ENCODE measurements at regions not wholly inside any gene's neighbourhood (a gene's known extent, or its start where the extent isn't known, plus 50 kb on each side); places are given as distances from the start of the nearest gene placed in this dataset.

DNA sequence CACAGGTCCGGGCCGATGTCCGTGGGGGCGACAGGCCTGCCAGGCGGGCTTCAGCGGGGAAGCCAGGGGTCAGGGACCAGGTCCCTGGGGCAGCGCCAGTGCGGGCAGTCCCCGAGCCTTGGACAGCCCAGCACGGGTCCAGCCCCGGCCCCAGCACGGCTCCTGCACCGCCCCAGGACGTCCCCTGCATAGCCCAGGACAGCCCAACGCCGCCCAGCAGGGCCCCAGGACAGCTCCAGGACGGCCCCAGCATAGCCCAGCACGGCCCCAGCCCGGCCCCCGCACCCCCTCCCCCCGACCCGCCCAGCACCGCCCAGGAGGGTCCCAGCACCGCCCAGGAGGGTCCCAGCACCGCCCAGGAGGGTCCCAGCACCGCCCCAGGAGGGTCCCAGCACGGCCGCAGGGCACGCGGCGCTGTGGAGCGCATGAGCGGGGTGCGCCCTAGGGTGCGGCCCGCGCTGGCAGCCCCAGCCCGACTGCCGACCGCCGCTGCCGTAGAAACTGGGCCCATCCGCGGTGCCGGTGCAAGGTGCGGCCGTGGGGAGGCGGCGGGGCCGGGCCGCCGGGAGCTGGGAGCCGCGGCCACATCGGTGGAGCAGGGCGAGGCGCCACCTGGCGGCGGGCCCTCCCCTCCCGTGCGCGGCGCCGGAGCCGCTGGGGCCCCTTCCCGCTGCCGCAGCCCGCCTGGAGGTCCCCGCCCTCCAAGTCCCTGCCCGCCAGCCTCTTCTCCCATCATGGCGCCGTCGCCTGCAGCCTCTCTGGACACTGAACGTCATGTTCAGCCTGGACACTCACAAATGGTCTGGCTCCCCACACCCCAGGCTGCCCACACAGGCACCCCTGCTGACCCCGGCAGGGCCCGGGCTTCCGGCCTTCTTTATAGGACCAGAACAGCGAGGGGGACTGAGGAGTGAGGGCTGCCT lies 106.8 kb upstream of the NKX1-1 start:
- peak; percentile 21 to 38 for DNase-seq (ENCODE audit: low read depth in 1 of 2, low spot score in 1 of 2)

DNA sequence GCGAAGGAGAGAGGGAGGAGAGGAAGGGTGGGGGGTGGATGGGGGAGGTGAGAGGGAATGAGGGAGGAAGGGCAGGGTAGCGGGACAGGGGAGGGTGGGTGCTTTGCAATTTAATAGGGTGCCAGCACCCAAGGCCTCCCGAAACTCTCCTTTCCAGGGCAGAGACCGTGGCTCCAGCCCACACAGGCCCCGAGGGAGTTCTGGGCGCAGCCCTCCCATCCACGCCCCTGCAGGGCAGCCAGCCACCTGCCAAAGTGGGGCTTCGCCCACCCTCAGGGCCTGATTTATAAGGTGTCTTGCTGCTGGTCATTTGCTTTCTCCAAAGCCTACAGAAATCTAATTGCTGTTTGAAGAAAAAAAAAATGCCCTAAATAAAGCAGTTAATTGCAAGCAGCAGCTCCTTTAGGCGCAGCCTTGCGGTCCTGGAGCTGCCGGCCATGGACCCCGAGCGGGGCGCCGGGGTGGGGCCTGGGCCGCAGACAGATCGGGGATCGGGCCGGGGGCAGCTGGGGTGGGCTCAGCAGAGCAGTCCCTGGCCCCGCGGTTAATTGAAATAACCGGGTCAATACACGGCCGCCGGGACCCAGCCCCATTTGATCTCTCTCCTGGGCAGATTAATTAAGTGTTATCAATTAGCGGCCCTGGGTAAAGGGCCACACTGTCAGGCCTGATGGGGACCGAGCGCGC lies 106.0 kb upstream of the NKX1-1 start:
- no peak for DNase-seq (ENCODE audit: low read depth in 1 of 2, low spot score in 1 of 2)

DNA sequence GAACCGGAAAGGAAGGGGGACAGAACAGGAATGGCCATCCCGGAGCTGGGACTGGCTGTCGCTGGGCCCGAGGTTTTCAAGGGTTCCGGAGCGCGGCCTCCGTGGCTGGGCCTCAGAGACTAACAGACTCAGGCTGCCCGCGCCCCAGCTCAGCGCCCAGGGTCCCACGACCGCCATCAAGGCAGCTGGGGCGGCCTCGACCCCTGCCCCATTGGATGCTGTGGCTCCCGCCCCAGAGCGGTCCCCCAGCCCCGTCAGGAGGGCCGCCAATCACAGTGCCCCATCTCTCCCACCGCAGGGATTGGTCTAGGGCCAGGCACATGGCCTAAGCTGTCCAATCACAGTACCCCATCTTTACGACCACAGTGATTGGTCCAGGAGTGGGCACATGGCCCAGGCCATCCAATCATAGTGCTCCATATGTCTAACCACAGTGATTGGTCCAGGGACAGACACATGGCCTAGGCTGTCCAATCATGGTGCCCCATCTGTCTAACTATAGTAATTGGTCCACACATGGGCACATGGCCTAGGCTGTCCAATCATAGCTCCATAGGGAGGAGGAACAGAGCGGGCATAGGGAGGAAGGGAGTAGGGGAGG lies 105.3 kb upstream of the NKX1-1 start:
- DNase-seq (ENCODE audit: low read depth in 1 of 2, low spot score in 1 of 2), result peak in 1 of 2 donors; percentile 9

DNA sequence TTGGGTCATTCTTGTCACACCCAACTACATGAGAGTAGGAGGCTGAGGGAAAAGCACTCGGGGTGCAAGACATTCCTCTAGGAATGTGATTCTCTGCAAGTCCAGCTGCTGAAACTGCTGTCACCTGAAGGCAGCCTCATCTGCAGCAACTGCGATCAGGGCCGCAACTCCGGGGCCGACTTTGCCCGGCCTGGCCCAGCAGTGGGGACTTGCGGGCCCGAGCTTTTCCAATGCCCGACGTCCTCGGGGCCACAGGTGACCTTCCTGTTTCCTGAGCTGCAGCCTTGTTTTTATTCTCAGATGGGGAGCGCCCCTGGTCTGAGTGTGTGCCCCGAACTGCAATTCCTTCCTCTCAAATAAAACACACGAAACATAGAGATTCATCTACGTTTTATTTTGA lies 104.7 kb upstream of the NKX1-1 start:
- DNase-seq (ENCODE audit: low read depth in 1 of 2, low spot score in 1 of 2), result no peak

DNA sequence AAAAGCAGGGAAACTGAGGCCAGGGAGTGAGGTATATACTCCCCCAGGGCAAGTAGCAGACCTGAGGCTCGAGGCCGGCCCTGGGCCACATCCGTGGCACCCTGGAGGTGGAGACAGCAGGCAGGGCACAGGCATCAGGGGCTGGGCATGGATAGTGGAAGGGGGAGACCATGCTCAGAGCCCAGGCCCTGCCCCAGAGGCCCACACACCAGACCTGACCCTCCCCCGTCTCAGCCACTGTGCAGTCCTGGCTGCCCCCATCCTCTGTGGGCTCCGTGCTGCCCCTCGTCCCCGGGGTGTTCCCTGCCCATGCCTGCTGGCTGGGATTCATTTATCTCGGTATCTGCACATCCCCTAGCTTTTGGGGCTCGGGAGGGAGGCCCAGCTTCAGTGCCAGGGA lies 103.1 kb upstream of the NKX1-1 start:
- no peak for DNase-seq (ENCODE audit: low read depth in 1 of 2, low spot score in 1 of 2)

DNA sequence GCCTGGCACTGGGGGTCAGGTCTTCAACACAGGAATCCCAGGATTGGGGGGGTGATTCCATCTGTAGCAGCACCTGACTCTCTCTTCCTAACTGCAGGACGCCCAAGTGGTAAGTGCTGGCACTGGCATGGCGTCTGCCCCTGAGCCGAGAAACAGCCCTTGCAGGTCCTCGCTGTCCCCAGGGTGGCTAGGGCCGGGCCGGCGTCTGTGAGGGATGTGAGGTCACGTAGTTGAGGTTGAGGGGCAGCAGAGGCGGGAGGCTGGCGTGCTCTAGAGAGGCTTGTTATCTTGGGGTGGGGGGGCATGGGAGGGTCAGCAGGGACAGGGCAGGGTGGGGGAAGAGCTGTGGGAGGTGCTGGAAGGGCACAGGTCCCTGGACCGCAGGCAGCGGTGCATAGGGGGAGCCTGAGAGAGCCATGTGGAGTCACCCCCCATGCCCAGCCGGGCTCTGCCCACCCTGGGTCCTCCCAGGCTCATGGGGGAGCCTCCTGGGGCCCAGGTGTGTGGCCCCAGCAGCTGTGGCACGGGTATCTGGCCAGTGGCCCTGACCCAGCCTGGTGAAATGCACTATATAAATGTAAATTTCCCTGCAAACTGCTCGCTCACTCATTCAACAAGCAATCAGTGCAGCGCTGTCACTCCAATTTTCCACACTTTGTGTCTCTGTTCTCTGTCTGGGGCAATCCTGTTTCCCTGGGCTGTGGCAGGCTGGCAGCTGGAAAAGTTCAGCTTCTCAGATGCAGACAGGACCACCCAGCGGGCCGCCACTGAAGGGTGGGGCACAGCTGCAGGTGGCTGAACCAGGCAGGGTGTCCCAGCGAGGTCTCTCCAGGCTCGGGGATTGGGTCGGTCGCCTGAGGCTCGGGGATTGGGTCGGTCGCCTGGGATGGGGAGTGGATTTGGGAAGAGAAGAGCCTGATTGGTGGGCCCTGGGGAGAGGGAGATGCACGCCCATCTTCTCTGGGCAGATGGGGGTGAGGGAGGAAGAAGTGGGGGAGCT lies 102.2 kb upstream of the NKX1-1 start:
- DNase-seq (ENCODE audit: low read depth in 1 of 2, low spot score in 1 of 2), result no peak

DNA sequence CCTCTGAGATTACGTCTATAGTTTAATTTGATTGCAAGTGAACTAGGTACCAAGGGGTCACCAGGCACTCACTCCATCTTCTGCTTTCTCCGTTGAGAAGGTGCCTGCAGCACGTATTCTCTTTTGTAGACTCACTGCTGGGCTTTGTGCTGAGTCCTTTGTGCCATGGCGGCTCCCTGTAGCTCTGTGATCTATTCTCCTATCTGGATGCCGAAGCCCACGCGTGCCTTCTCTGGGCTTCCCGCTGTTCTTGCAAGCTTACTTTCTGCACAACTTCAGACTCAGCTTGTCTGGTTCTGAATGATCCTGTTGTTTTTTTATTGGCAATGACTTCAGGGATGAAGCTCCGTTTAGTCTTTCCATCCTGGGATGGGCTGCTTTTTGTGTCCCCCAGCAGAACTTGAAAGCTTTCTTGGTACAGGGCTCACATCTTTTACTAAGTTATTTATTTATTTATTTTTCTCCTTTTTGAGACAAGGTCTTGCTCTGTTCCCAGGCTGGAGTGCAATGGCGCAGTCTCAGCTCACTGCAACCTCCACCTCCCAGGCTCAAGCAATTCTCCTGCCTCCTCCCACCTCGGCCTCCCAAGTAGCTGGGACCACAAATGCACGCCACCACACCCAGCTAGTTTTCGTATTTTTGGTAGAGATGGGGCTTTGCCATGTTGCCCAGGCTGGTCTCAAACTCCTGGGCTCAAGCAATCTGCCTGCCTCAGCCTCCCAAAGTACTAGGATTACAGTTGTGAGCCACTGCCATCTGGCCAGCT lies 100.9 kb upstream of the NKX1-1 start:
- DNase-seq (ENCODE audit: low read depth in 1 of 2, low spot score in 1 of 2), result no peak

DNA sequence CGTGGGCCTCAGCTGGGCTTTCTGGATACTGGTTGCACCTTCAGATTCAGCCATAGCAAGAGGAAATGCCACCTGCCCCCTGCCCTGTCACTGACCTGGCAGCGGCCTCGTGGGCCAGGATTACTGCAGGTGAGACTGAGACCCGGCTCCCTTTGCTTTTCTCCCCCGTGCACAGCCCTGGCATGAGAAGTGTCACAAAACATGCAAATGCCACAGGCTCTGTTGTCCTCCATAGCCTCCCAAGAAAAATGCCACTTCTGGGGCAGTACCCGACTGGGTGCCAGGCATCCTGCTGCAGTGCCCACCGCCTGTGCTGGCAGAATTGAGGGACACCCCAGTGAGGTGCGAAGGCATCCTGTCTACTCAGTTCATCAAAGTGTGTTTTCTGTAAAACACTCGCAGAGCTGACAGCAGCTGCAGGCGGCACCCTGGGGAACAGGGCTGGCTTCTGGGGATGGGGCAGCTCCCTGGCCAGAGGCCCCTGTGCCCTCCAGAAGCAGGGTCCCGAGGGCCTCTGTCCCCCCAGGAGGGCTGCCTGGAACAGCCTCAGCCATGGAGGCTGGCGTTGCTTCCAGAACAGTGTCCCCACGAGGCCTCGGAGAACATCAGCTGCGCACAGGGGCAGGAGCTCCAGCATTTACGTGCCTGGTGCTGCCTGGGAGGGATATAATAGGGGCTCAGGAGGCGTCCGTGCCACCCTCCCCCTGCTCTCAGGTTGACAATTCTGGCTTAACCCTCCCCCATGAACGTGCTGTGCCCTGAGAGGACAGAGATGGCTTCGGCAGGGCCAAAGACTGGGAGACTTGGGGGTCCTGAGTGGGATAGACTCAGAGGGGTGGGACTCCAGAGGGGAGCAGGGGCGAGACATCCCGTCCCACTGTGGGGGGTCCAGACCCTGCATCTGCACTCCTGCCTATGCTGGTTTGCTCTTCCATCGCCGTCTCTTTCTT lies 99.5 kb upstream of the NKX1-1 start:
- DNase-seq (ENCODE audit: low read depth in 1 of 2, low spot score in 1 of 2), result no peak

DNA sequence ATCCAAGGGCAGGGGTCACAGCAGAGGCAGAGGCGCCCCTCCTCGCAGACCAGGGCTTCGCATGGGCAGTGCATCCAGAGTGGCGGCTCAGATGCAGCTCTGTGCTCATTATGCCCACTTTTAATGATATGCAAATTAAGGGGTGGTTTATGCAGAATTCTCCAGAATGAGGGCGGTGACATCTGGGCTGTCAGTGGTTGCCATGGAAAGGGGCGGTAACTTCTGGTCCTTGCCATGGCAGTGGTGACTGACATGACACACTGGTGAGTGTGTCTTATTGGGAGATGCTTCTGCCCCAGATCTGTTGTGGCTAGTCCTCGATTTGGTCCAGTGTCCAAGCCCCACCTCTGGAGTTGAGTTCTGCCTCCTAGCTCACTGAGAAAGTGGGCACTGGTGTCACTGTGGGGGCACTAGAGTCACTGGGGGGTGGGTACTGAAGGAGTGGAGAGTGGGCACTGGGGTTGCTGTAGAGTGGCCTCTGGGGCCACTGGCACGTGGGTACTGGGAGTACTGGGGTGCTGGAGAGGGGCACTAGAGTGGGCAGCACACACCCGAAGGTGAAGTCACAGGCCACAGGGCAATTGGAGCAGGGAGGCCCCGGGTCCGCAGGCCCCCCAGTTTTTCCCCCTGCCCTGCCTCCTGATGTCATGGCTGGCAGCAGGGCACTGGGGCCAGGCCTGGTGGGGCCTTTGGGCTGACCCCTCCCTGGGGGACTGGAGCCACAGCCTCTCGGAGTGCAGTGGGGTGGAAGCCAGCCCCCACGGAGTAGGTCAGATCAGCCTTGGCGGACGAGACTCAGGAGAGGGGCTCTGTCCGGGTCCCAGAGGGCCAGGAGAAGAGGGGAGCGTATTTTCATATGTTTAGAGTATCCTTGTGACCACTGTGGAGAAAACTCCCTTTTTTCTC lies 98.6 kb upstream of the NKX1-1 start:
- DNase-seq (ENCODE audit: low read depth in 1 of 2, low spot score in 1 of 2), result no peak

DNA sequence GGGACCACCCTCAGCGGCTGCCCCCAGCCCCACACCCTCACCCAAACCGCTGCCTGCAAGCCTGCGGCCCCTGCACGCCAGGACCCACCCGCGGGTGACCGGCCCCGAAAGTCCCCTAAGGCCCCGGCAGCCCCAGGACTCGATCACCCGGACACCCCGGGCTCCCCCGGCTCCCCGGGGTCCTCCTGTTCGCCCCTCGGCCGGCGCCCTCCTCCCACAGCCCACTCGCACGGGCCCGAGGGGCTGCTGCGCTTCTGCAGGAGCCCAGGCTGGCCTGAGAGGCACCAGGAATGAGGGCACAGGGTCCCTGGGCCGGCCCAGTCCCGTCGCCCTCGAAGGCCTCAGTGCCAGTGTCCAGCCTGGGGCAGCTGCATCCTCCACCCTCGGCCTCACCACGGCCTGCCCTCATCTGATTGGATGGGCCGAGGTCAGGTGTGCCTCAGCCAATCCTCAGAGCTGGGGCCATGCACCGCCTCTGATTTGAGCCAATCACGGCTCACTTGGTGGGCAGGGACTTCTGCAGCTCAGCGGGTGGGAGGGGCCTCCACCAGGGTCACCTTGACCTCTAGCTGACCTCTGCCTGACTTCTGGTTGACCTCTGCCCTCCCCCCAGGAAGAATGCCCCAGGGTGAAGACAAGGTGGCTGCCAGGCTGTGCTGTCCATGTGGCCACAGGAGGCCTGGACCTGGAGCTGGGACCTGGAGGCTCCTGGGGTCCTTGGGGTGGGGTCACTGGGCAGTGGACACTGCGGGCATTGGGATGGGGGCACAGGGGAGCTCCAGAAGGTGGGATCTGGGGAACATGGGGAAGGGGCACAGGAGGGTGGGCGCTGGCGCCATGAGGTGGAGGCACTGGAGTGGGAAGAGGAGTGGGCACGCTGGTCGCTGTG lies 97.6 kb upstream of the NKX1-1 start:
- no peak for DNase-seq (ENCODE audit: low read depth in 1 of 2, low spot score in 1 of 2)

DNA sequence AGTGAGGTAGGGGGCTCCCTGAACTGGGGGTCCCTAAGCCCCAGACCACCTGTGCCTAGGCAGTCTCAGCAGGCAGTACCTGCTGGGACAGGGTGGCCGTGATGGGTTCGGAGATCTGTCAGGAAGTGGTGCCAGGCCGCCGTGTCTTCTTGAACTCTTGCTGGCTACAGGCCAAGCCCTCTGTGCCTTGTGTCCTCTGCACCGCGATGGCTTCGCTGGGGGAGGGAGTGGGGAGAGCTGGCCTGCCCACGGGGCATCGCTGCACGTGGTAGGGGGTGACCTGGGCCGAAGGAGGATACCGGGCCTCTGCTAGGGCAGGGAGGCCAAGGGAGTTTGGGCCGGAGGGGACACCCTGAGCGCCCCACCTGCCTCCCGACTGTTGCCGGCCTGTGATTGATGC lies 96.7 kb upstream of the NKX1-1 start:
- no peak for DNase-seq (ENCODE audit: low read depth in 1 of 2, low spot score in 1 of 2)

DNA sequence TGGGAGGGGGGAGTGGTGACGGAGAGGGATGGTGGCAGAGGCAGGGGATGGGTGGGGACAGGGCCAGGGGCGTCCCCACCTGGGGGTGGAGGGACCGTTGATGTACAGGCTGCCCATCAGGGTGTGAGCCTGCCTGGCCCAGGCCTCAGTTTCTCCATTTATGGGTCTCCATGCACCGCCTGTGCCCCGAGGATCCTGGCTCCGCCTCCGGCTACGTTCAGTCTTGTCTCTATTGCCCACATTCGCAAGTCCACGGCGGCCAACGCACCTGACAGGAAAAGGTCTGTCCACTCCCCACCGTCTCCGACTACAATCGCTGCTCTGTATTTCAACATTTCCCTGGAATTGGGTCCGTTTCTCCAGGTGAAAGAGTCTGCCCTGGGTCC lies 96.3 kb upstream of the NKX1-1 start:
- DNase-seq (ENCODE audit: low read depth in 1 of 2, low spot score in 1 of 2), result no peak

DNA sequence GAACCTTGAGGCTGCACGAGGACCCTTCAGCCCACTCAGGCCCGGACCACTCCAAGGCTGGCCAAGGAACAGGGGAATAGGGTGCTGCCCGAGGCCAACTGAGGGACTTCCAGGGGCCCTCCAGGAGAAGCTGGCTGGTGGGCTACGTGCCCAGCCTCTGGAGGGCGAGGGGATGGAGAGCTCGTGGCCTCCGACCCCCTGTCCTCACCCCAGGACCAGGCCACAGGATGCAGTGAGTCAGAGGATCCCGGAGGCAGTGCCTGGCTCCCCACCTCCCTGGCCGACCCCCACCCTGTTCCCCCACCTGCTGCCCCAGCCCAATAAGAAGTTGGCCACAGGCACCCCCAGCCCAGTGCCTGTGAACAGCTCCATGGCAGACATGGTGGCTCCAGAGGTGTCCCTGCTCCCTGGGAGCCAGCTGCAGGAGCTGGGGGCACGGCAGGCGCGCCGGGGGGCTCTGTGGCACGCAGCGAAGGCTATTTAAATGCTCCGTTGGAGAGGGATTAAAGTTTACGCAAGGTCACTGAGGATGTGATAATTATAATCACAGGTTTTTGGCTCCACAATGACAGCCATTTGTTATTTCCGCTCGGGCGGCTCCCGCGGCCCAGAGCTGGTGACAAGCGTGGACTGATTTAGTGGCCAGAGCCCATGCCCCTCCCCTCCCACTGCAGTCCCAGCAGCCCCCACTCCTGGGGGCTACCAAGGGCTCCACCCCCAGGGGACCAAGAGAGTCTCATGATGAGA lies 95.7 kb upstream of the NKX1-1 start:
- no peak for DNase-seq (ENCODE audit: low read depth in 1 of 2, low spot score in 1 of 2)

DNA sequence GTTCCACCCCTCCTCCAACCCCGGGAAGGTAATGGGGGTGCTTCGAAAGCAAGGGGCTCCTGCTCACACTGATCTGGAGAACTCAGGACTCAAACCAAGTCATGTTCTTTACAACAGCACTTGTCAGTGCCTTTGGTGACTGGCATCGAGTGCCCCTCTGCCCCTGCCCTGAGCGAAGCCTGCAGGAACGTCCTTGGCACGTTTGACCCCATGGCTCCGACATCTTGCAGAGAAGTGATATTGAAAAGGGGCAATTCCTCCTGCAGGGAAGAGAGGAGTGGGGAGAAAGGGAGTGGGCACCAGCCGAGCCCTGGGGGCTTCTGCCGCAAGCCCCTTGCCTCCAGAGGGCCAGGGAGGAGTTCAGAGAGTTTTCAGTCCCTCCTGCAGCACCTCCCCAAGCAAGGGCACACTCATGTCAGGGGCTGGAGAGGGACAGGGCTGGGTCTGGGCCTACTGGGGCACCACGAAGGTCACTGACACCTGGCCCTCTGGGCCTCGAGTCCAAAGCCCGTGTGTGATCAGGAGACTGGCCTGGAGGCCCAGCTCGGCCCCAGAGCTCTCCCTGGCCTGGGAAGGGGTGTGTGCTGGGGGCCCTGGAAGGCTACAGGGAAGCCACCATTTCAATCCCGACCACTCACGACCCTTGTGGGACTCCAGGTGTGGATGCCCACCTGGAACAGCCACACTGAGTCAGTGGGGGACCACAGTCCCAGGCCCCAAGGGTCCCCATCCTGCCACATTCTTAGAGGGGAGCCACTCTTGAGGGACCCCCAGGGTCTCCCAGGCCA lies 94.9 kb upstream of the NKX1-1 start:
- no peak for DNase-seq (ENCODE audit: low read depth in 1 of 2, low spot score in 1 of 2)

DNA sequence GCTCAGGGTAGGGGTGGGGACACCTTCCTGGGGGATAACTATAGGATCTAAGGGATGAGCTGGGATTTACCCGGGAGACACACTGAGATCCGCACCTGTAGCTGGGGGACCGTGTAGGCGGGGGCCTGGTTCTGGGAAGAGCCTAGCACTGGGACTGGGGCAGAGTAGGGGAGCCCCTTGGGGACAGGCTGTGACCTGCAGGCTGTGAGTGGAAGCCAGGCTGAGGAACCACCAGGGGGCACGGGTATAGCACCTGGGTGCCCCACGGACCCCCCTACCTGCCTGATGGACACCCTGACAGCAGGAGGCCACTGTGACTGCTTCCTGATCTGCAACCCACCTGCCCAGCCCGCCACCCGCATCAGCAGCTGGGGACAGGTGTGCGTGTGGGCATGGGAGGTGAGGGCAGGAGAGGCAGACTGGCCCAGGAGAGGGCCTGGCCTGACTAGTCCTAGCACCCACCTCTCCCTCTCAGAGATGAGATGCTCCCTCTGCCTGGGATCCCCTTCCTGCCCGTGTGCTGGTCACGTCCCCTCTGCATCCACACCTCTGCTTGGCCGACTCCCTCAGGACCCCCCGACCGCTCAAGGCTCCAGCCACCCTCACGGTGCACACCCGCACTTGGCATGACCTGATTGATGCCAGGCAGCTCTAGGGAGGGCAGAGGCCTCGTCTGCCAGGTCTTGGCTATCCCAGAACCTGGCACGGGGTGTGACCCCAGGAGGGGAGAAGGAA lies 94.2 kb upstream of the NKX1-1 start:
- no peak for DNase-seq (ENCODE audit: low read depth in 1 of 2, low spot score in 1 of 2)
